Loucy (cell line): ENCODE measurements at regions not wholly inside any gene's neighbourhood (a gene's known extent, or its start where the extent isn't known, plus 50 kb on each side); places are given as distances from the start of the nearest gene placed in this dataset.

Source experiments
- EZH2phosphoT487 ChIP-seq: fragments of 200-600 bp; IDR thresholded peaks from 2 replicates; pipeline ENCODE4 v1.6.1; 2018; ENCODE audit warnings: antibody characterized with exemption, mild to moderate bottlenecking, moderate library complexity, borderline replicate concordance
- TF ChIP-seq, protein P1 (sequence below): fragments of 200-600 bp; sonication (generic); conservative IDR thresholded peaks from 2 replicates; pipeline ENCODE4 v1.5.1; 2014; ENCODE audit warnings: mild to moderate bottlenecking, antibody characterized with exemption, low read length

GRCh38 chr14:100442498-100443490 is 119.7 kb downstream of the SLC25A47 start:
- TF ChIP-seq, protein P1, sequence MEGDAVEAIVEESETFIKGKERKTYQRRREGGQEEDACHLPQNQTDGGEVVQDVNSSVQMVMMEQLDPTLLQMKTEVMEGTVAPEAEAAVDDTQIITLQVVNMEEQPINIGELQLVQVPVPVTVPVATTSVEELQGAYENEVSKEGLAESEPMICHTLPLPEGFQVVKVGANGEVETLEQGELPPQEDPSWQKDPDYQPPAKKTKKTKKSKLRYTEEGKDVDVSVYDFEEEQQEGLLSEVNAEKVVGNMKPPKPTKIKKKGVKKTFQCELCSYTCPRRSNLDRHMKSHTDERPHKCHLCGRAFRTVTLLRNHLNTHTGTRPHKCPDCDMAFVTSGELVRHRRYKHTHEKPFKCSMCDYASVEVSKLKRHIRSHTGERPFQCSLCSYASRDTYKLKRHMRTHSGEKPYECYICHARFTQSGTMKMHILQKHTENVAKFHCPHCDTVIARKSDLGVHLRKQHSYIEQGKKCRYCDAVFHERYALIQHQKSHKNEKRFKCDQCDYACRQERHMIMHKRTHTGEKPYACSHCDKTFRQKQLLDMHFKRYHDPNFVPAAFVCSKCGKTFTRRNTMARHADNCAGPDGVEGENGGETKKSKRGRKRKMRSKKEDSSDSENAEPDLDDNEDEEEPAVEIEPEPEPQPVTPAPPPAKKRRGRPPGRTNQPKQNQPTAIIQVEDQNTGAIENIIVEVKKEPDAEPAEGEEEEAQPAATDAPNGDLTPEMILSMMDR = no peak
- TF ChIP-seq EZH2phosphoT487 = no peak
